DND-41 (cell line): ENCODE measurements at regions not wholly inside any gene's neighbourhood (a gene's known extent, or its start where the extent isn't known, plus 50 kb on each side); places are given as distances from the start of the nearest gene placed in this dataset.
"Not testable (repeated sequence)": the region's sequence is repeated elsewhere in the genome, so short reads cannot be mapped to it uniquely, and the experiment has no call there.

Experiments used
- ATAC-seq: fragments of 200-7000 bp; cut with Tn5 transposase; 3 replicates; pipeline ENCODE4 v1.9.1; 2021; ENCODE audit warnings: low read depth; ENCODE audit not compliant: insufficient read depth
- DNase-seq: peaks from one replicate; pipeline ENCODE4 v3.0.0-alpha.2; 2020
- H2AFZ ChIP-seq: 2 replicates; pipeline ENCODE4 v1.6.0; 2012; ENCODE audit warnings: low read depth, low read length
- H3K27ac ChIP-seq: 2 replicates; pipeline ENCODE4 v1.5.1; 2012; ENCODE audit warnings: low read length, inconsistent platforms
- H3K27me3 ChIP-seq: fragments of 200-600 bp; sonication (generic); 2 replicates; pipeline ENCODE4 v1.6.0; 2012; ENCODE audit warnings: low read length, mild to moderate bottlenecking, inconsistent platforms; ENCODE audit not compliant: insufficient read depth, poor library complexity
- H3K36me3 ChIP-seq: 2 replicates; pipeline ENCODE4 v1.5.1; 2012; ENCODE audit warnings: low read length, inconsistent platforms; ENCODE audit not compliant: insufficient read depth
- H3K4me1 ChIP-seq: 2 replicates; pipeline ENCODE4 v1.5.1; 2012; ENCODE audit warnings: mild to moderate bottlenecking, low read length; ENCODE audit not compliant: insufficient read depth
- H3K4me2 ChIP-seq: 2 replicates; pipeline ENCODE4 v1.6.0; 2012; ENCODE audit warnings: mild to moderate bottlenecking, moderate library complexity, low read length, inconsistent platforms; ENCODE audit not compliant: insufficient read depth
- H3K4me3 ChIP-seq, 2 experiments: fragments of 200-600 bp in 1 of 2; shearing (Covaris generic) in 1 of 2; 2 replicates each; pipeline ENCODE4 v1.5.1; 2012 to 2016; ENCODE audit warnings: inconsistent platforms in 2 of 2, low read length in 2 of 2, mild to moderate bottlenecking in 2 of 2, low read depth in 1 of 2, moderate library complexity in 1 of 2
- H3K79me2 ChIP-seq: 2 replicates; pipeline ENCODE4 v1.6.0; 2012; ENCODE audit warnings: low read length, inconsistent platforms; ENCODE audit not compliant: insufficient read depth
- H3K9ac ChIP-seq: 2 replicates; pipeline ENCODE4 v1.6.0; 2012; ENCODE audit warnings: low read depth, mild to moderate bottlenecking, inconsistent platforms, low read length, moderate library complexity
- H3K9me3 ChIP-seq: 2 replicates; pipeline ENCODE4 v1.5.1; 2012; ENCODE audit warnings: low read length, moderate library complexity, mild to moderate bottlenecking, inconsistent platforms; ENCODE audit not compliant: insufficient read depth, severe bottlenecking
- H4K20me1 ChIP-seq: 2 replicates; pipeline ENCODE4 v1.6.0; 2012; ENCODE audit warnings: low read length; ENCODE audit not compliant: insufficient read depth
- EZH2 ChIP-seq: IDR thresholded peaks from 3 replicates; pipeline ENCODE4 v1.6.1; 2012; ENCODE audit warnings: borderline replicate concordance, low read depth, mild to moderate bottlenecking, moderate library complexity, low read length, inconsistent platforms; ENCODE audit not compliant: severe bottlenecking
- TF ChIP-seq, protein P1 (sequence below): IDR thresholded peaks from 2 replicates; pipeline ENCODE4 v1.5.1; 2012; ENCODE audit warnings: borderline replicate concordance, low read length, moderate library complexity, mild to moderate bottlenecking; ENCODE audit not compliant: poor library complexity, severe bottlenecking; ENCODE audit errors: extremely low read depth

DNA sequence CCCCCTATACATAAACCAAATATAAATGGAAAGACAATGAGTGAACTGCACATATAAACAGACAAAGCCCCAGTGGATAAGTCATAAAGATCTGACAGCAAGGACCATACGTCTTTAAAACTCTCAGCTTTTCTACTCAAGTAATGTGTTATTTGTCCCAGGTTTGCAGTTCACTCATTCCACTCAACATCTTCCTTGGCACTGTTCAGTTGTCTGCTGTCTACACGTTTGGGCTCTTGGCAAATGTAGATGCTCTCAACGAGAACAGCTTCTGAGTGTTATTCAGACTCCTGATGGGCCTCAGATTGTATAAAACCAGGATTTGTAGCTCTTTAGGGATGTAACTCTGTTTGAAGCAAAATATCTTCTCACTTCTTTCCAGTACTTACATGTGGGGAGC, 198.2 kb upstream of the SEMA6A start:
- Histone ChIP-seq H3K4me2 (no peak overlapping the region), H3K79me2 (no peaks in the 10 kb centered on the region), H3K36me3 (no peaks in the 10 kb centered on the region), H3K9me3 (no peaks in the 10 kb centered on the region), H3K27me3 (no peaks in the 10 kb centered on the region), H4K20me1 (no peaks in the 10 kb centered on the region), H3K4me1 (no peaks in the 10 kb centered on the region), H3K4me3 (no peak overlapping the region), H2AFZ (no peak overlapping the region), H3K9ac (no peak overlapping the region), H3K27ac (no peak overlapping the region)
- DNase-seq (no peak), ATAC-seq (no peak)
- TF ChIP-seq EZH2, result no peak
- TF ChIP-seq, protein P1, sequence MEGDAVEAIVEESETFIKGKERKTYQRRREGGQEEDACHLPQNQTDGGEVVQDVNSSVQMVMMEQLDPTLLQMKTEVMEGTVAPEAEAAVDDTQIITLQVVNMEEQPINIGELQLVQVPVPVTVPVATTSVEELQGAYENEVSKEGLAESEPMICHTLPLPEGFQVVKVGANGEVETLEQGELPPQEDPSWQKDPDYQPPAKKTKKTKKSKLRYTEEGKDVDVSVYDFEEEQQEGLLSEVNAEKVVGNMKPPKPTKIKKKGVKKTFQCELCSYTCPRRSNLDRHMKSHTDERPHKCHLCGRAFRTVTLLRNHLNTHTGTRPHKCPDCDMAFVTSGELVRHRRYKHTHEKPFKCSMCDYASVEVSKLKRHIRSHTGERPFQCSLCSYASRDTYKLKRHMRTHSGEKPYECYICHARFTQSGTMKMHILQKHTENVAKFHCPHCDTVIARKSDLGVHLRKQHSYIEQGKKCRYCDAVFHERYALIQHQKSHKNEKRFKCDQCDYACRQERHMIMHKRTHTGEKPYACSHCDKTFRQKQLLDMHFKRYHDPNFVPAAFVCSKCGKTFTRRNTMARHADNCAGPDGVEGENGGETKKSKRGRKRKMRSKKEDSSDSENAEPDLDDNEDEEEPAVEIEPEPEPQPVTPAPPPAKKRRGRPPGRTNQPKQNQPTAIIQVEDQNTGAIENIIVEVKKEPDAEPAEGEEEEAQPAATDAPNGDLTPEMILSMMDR, result no peak

DNA sequence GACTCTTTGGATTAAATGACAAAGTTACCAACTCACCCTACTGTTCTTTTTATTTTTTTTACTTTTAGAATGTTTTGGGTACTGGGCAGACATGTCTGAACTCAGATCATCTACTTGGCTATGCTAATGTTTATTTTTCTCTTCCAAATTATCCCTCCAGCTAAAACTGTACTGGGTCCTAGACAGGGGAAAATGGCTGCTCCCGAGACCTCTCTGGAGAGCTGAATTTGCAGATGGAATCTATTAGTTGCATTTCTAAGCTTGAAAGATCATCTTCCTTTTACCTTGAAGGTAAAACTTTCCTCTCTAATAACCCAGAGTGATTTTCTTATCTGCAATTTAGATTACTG, 197.5 kb upstream of the SEMA6A start:
- H3K27ac ChIP-seq, result no peak overlapping the region
- no peak overlapping the region for H2AFZ ChIP-seq
- TF ChIP-seq, protein P1, result no peak
- no peak for TF ChIP-seq EZH2
- H3K79me2 ChIP-seq, result no peaks in the 10 kb centered on the region
- no peaks in the 10 kb centered on the region for H3K36me3 ChIP-seq
- no peaks in the 10 kb centered on the region for H4K20me1 ChIP-seq
- DNase-seq (no peak), ATAC-seq (no peak)
- no peak overlapping the region for H3K4me3 ChIP-seq
- no peaks in the 10 kb centered on the region for H3K9me3 ChIP-seq
- H3K27me3 ChIP-seq, result no peaks in the 10 kb centered on the region
- H3K4me1 ChIP-seq, result no peaks in the 10 kb centered on the region
- no peak overlapping the region for H3K9ac ChIP-seq
- H3K4me2 ChIP-seq, result no peak overlapping the region

DNA sequence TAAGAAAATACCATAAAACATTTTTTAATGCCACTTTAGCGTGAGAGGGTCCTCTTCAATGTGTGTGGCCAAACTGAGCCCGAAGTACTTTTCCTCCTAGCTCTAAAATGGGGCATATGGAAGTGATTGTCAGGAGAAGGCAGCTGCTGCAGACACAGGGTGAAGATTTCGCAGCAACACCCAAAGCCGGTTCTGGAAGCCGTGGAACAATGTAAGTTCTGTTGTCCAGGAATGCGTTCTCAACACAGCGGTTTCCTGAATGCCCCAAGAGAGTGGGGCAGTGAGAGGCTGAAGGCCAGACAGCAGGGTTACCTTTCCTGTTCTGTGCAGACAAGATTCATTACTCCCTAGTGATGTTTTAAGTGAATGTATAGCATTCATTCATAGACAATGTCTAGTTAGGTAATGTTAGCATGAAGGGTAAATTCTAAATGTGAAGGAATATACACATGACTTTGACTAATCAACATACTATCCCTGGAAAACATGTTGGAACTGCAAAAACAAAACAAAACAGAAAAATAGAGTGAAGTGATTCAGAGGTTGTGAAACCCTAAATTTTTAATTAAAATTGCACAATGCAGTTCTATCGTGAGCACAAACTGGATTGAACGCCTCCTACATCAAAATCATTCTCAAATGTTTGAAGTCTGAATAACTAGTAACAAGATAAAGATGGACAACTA, 197.0 kb upstream of the SEMA6A start:
- Histone ChIP-seq H4K20me1 (no peaks in the 10 kb centered on the region), H3K4me2 (no peak overlapping the region), H3K9me3 (no peaks in the 10 kb centered on the region), H2AFZ (no peak overlapping the region), H3K79me2 (no peaks in the 10 kb centered on the region), H3K4me1 (no peaks in the 10 kb centered on the region), H3K36me3 (no peaks in the 10 kb centered on the region), H3K4me3 (no peak overlapping the region), H3K27ac (no peak overlapping the region), H3K27me3 (no peaks in the 10 kb centered on the region), H3K9ac (no peak overlapping the region)
- DNase-seq, result no peak
- TF ChIP-seq EZH2, result no peak
- TF ChIP-seq, protein P1, result no peak
- no peak for ATAC-seq

DNA sequence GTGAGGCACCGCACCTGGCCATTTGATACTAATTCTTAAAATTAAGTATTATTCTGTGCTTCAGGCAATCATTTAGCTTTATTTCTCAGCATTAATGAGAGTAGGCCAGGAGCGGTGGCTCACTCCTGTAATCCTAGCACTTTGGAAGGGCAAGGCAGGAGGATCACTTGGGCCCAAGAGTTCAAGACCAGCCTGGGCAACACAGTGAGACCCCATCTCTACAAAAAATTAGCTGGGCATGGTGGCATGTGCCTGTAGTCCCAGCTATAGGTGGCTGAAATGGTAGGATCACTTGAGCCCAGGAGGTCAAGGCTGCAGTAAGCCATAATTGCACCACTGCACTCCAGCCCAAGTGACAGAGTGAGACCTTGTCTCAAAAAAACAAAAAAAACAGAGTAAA, 195.3 kb upstream of the SEMA6A start:
- not testable (repeated sequence) for H3K79me2 ChIP-seq, H3K27ac ChIP-seq, H2AFZ ChIP-seq, H3K27me3 ChIP-seq, H3K4me2 ChIP-seq, ATAC-seq, H3K36me3 ChIP-seq, H3K4me1 ChIP-seq, DNase-seq, H4K20me1 ChIP-seq, H3K9ac ChIP-seq, H3K4me3 ChIP-seq, H3K9me3 ChIP-seq
